ENCODE measurements at regions not wholly inside any gene's neighbourhood (a gene's known extent, or its start where the extent isn't known, plus 50 kb on each side); places are given as distances from the start of the nearest gene placed in this dataset.

- TF ChIP-seq CTCF (IDR thresholded peaks at IDR 0.05) (no peak), EZH2 (IDR thresholded peaks at IDR 0.05) (no peak), EZH2phosphoT487 (IDR thresholded peaks at IDR 0.05) (no peak)
Measured at GRCh38 chr4:54560513-54560912, 97.2 kb upstream of the KIT start.

Data from neural progenitor cell (in vitro differentiated cells).